WERI-Rb-1 (cell line): ENCODE measurements at regions not wholly inside any gene's neighbourhood (a gene's known extent, or its start where the extent isn't known, plus 50 kb on each side); places are given as distances from the start of the nearest gene placed in this dataset.
A peak's percentile ranks its signal among the peaks of the same experiment; 100 is the strongest.

ENCODE experiments used
- DNase-seq: peaks from one replicate; pipeline ENCODE4 v3.0.0-alpha.2; 2020
- H3K27ac ChIP-seq: fragments of 250-450 bp; sonication (Bioruptor Pico); 2 replicates; pipeline ENCODE4 v1.5.1; 2020; ENCODE audit warnings: mild to moderate bottlenecking, moderate library complexity
- H3K27me3 ChIP-seq: fragments of 250-450 bp; sonication (Bioruptor Pico); 2 replicates; pipeline ENCODE4 v1.5.1; 2021; ENCODE audit warnings: mild to moderate bottlenecking, low read depth, moderate library complexity; ENCODE audit not compliant: insufficient read depth, severe bottlenecking
- H3K36me3 ChIP-seq: fragments of 250-450 bp; sonication (Bioruptor Pico); 2 replicates; pipeline ENCODE4 v1.5.1; 2020; ENCODE audit warnings: mild to moderate bottlenecking, moderate library complexity
- H3K4me3 ChIP-seq: 2 replicates; pipeline ENCODE4 v1.5.1; 2011; ENCODE audit warnings: low read depth, mild to moderate bottlenecking, control low read depth, low read length
- H3K9me3 ChIP-seq: fragments of 250-450 bp; sonication (Bioruptor Pico); 2 replicates; pipeline ENCODE4 v1.5.1; 2021; ENCODE audit warnings: mild to moderate bottlenecking, moderate library complexity; ENCODE audit not compliant: severe bottlenecking
- TF ChIP-seq, protein P1 (sequence below): IDR thresholded peaks from 2 replicates; pipeline ENCODE4 v1.5.1; 2011; ENCODE audit warnings: low read depth, mild to moderate bottlenecking, control low read depth, inconsistent platforms, low read length

DNA sequence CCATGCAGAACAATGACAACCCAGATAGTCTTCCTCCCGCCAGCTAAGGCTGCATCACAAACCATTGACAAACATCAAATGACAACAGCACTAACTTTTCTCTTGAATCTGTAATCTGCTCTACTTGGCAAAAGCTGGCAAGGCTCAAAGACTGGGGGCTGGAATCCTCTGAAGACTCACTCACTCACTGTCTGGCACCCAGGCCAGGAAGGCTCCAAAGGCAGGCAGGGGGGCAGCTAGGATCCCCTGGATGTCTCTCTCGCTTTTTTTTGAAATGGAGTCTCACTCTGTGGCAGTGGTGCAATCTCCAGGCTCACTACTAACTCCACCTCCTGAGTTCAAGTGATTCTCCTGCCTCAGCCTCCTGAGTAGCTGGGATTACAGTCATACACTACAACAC is 159.7 kb upstream of the GPR26 start:
- H3K27me3 ChIP-seq, result no peaks in the 10 kb centered on the region
- TF ChIP-seq, protein P1, sequence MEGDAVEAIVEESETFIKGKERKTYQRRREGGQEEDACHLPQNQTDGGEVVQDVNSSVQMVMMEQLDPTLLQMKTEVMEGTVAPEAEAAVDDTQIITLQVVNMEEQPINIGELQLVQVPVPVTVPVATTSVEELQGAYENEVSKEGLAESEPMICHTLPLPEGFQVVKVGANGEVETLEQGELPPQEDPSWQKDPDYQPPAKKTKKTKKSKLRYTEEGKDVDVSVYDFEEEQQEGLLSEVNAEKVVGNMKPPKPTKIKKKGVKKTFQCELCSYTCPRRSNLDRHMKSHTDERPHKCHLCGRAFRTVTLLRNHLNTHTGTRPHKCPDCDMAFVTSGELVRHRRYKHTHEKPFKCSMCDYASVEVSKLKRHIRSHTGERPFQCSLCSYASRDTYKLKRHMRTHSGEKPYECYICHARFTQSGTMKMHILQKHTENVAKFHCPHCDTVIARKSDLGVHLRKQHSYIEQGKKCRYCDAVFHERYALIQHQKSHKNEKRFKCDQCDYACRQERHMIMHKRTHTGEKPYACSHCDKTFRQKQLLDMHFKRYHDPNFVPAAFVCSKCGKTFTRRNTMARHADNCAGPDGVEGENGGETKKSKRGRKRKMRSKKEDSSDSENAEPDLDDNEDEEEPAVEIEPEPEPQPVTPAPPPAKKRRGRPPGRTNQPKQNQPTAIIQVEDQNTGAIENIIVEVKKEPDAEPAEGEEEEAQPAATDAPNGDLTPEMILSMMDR, result no peak
- no peaks in the 10 kb centered on the region for H3K9me3 ChIP-seq
- H3K4me3 ChIP-seq, result no peak overlapping the region
- H3K27ac ChIP-seq, result no peak overlapping the region
- H3K36me3 ChIP-seq, result no peaks in the 10 kb centered on the region
- no peak for DNase-seq

DNA sequence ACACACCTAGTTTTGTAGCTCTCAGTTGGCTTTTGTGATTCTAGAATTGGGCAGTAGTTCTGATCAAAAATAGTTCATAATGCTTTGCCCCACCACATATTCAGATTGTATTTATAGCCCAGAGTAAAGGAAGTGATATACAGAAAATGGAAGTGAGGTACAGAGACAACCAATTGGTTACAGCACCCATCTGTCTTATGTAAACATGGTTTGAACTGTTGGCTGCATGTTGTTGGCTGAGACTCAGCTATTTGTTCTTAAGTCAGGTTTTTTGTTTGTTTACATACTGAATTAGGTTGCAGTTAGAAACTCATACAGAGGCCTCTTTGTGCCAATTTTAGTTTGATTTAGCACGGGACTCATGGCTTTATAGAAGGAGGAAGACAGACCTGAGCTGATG is 158.9 kb upstream of the GPR26 start:
- H3K27ac ChIP-seq, result no peak overlapping the region
- TF ChIP-seq, protein P1, result no peak
- H3K4me3 ChIP-seq, result no peak overlapping the region
- no peak for DNase-seq
- no peaks in the 10 kb centered on the region for H3K36me3 ChIP-seq
- H3K9me3 ChIP-seq, result no peaks in the 10 kb centered on the region
- H3K27me3 ChIP-seq, result no peaks in the 10 kb centered on the region

DNA sequence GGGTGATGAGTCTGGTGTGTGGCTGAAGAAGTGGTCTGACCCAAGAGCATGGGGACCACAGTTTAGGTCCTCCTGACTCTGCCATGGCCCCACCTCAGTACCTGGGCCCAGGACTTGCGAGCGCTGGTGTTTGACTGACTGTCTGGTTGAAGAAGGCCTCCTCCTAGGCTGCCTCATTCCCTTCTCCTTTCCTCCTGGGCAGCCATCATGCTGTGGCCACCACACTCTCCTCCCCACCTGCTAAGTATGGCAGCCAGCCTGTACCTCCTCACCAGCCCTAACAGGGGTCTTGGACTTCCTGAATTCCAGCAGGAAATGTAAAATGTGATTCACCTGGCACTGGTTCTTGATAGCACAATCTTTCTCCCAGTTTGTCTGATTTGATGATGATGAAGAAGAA is 156.8 kb upstream of the GPR26 start:
- TF ChIP-seq, protein P1, result no peak
- Histone ChIP-seq H3K27me3 (no peaks in the 10 kb centered on the region), H3K9me3 (no peaks in the 10 kb centered on the region), H3K36me3 (no peaks in the 10 kb centered on the region), H3K4me3 (no peak overlapping the region), H3K27ac (no peak overlapping the region)
- DNase-seq, result no peak

DNA sequence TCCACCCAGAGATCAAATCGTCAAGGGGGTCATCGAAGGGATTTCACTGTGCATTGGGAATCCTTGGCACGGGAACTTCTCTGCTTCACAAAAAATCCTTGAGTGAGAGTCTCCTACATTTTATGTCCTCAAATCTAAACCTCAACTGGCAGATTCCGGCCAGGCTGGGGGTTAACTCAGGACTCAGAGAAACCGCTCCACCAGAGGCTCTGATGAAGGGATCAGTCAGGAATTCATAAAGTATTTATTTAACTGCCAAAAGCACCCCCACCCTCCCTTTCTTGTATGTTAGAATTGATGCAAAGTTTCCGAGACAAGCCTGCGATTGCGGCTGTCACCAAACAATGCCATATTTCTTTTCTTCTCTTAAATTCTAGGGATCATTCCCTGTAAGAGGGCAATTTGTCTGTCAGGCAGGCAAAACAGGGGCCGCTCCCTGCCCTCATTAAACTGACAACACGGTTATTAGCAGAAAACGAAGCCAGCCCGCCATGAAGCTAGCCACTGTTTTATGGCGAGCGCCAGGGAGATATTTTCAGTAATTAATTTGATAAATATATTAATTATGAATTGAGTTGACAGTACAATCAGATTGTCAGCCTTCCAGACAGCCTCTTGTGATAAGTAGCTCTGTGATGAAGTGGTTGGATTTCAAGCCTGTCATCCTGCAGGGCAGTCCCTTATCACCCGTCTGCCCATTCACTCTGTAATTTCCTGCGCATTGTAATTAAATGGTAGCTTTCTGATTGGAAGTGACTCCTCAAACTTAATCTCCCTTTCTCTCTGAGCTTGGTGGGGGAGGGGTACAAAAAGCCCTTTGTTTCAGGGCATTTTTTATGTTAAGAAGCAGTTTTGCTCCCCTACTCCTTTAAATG is 153.0 kb upstream of the GPR26 start:
- no peaks in the 10 kb centered on the region for H3K9me3 ChIP-seq
- peak; percentile 43 for DNase-seq
- H3K27me3 ChIP-seq, result no peaks in the 10 kb centered on the region
- H3K36me3 ChIP-seq, result no peaks in the 10 kb centered on the region
- TF ChIP-seq, protein P1, result no peak
- H3K27ac ChIP-seq, result peak overlapping the region; percentile 62
- no peak overlapping the region for H3K4me3 ChIP-seq

DNA sequence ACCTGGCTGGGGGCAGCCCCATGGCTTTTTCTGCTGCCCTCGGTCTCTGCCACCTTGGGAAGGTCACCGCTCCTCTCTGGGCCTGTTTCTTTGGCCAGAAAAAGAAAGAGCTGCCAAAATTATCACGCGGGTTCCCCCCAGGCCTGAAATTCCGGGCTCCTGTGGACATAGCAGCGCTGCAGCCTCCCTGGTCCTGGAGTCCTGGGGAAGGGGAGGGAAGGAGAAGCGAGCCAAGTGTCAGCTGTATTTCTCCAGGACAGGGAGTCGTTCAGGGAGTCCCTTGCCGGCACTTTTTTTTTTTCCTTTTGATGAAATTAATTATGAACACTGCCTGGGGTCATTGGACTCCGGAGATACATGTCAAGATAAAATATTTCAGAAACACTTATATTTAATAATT is 152.3 kb upstream of the GPR26 start:
- Histone ChIP-seq H3K27ac (peak overlapping the region; percentile 62), H3K9me3 (no peaks in the 10 kb centered on the region), H3K27me3 (no peaks in the 10 kb centered on the region), H3K36me3 (no peaks in the 10 kb centered on the region), H3K4me3 (no peak overlapping the region)
- DNase-seq, result no peak
- TF ChIP-seq, protein P1, result no peak

DNA sequence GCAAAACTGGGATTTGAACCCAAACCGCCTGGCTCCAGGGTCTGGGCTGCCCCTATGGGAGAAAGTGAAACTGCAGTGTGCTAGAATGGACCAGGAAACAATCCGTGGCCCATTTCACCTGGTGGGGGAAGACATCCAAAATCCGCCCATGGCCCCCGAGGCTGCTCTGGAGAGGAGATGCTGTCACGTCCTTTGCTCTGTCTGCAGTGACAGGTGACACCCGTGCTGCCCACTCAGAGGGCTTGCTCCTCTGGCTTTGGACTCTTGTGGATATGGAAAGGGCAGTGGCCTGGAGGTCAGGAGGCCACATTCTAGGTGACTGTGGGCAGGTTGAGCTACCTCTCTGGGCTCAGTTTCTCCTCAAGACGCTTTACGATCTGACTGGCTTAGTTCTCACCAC is 151.2 kb upstream of the GPR26 start:
- Histone ChIP-seq H3K27ac (no peak overlapping the region), H3K4me3 (no peak overlapping the region), H3K27me3 (no peaks in the 10 kb centered on the region), H3K9me3 (no peaks in the 10 kb centered on the region), H3K36me3 (no peaks in the 10 kb centered on the region)
- no peak for DNase-seq
- TF ChIP-seq, protein P1, result no peak
